ENCODE measurements at regions not wholly inside any gene's neighbourhood (a gene's known extent, or its start where the extent isn't known, plus 50 kb on each side); places are given as distances from the start of the nearest gene placed in this dataset.
A peak's percentile ranks its signal among the peaks of the same experiment; 100 is the strongest.

DNA sequence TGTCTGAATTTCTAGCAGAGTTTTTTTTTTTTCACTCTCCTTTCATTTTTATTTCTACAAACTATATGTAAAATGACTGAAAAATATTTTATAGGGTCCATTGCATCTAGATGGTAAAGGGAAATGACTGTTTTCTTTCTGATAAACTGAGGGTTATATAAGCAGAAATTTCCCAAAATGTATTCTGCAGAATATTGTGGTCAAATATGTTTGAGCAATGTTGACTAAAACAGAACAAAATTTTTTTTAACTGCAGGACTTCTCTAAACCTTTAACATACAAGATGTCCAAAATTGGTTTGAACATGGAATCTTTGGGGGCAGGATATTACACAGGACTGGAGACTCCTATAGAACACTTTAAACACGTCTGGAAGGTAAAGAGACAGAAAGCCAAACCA, 190.5 kb downstream of the TOMM20 start:
- Histone ChIP-seq H3K27ac (no peak overlapping the region), H3K36me3 (replicated peaks) (no peaks in the 10 kb centered on the region), H3K4me3 (ENCODE audit: low read depth, low read length) (no peak overlapping the region), H3K27me3 (replicated peaks) (no peaks in the 10 kb centered on the region)
- in situ Hi-C loops (cut with HindIII; ENCODE audit: low pct_ligation_motif_present, low sequenced_read_pairs): no loop called here
- DNase-seq: no peak
- TF ChIP-seq, protein P1, sequence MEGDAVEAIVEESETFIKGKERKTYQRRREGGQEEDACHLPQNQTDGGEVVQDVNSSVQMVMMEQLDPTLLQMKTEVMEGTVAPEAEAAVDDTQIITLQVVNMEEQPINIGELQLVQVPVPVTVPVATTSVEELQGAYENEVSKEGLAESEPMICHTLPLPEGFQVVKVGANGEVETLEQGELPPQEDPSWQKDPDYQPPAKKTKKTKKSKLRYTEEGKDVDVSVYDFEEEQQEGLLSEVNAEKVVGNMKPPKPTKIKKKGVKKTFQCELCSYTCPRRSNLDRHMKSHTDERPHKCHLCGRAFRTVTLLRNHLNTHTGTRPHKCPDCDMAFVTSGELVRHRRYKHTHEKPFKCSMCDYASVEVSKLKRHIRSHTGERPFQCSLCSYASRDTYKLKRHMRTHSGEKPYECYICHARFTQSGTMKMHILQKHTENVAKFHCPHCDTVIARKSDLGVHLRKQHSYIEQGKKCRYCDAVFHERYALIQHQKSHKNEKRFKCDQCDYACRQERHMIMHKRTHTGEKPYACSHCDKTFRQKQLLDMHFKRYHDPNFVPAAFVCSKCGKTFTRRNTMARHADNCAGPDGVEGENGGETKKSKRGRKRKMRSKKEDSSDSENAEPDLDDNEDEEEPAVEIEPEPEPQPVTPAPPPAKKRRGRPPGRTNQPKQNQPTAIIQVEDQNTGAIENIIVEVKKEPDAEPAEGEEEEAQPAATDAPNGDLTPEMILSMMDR (IDR thresholded peaks at IDR 0.05; ENCODE audit: low read depth, low read length, missing control alignments): no peak

DNA sequence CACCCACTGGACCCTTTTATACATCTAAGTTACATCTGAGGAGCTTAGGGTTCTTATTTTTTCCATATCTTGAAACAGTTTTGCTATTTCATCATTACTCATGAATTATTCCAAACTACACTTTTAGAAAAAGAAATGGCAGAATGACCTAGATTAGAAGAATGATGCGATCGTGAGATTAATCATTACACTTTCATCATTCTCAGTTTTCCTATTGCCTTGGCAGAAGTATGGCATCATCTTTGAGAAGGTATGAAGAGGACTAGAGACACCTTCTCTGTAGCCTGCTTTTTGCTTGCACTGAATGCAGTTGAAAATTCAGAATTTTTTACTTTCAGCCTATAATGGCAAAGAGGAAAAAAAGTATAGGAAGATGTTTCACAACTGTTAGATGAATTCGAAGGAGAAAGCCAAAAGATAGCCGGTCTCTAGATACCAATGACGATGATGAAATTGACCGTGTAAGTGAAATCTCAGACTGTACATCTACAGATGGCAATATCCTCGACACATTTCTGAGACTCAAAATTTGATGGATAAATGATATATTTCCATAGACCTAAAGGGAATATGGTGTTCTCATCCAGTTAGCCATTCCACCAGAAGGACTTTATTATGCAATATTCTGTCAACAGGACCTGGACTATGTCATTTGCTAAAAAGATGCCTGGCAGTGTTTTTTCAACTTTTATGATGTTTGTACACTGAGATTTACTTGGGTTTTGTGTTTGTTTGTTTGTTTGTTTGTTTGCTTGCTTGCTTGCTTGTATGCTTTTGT, 191.8 kb downstream of the TOMM20 start:
- Histone ChIP-seq H3K27ac (no peak overlapping the region), H3K36me3 (replicated peaks) (no peaks in the 10 kb centered on the region), H3K27me3 (replicated peaks) (no peaks in the 10 kb centered on the region), H3K4me3 (ENCODE audit: low read depth, low read length) (no peak overlapping the region)
- in situ Hi-C loops (cut with HindIII; ENCODE audit: low pct_ligation_motif_present, low sequenced_read_pairs): no loop called here
- no peak for DNase-seq
- TF ChIP-seq, protein P1 (IDR thresholded peaks at IDR 0.05; ENCODE audit: low read depth, low read length, missing control alignments): no peak

DNA sequence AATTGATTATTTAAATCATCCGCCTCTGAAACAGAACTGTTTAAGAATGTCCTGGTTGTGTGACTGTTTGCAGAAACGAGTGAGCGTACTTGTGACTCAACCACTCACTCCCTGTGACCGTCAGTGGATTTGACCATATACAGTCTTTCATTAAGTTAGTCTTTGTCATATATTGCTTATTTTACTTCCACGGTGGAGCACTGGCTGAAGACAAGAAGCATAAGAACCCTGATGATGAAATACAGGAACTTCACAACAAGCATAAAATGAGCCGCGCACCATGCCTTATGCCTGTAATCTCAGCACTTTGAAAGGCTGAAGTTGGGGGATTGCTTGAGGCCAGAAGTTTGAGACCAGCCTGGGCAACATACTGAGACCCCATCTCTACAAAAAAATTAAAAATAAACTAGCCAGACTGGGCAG, 194.0 kb downstream of the TOMM20 start:
- peak; percentile 80 for DNase-seq
- TF ChIP-seq, protein P1 (IDR thresholded peaks at IDR 0.05; ENCODE audit: low read depth, low read length, missing control alignments): no peak
- Histone ChIP-seq H3K4me3 (ENCODE audit: low read depth, low read length) (no peak overlapping the region), H3K27me3 (replicated peaks) (no peaks in the 10 kb centered on the region), H3K36me3 (replicated peaks) (no peaks in the 10 kb centered on the region), H3K27ac (peak overlapping the region; percentile 72)
- in situ Hi-C loops (cut with HindIII; ENCODE audit: low pct_ligation_motif_present, low sequenced_read_pairs): no loop called here

DNA sequence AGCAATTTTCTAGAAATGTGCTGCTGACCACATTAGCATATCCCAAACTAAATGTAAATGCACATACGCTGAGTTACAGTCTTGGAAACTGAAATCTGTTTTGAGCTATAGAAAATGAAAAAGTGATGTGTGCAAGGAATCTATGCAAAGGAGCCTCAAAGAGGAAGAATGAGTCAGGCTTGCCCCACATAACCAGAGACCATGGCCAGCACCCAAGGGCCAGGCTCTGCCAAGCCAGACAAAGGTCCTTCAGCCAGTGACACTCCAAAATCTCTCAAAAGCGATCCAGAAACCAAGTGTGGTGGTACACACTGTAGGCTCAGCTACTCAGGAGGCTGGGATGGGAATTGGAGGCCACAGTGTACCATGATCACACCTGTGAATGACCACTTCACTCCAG, 195.2 kb downstream of the TOMM20 start:
- peak; percentile 43 for DNase-seq
- TF ChIP-seq, protein P1 (IDR thresholded peaks at IDR 0.05; ENCODE audit: low read depth, low read length, missing control alignments): no peak
- Histone ChIP-seq H3K27ac (no peak overlapping the region), H3K4me3 (ENCODE audit: low read depth, low read length) (no peak overlapping the region), H3K36me3 (replicated peaks) (no peaks in the 10 kb centered on the region), H3K27me3 (replicated peaks) (no peaks in the 10 kb centered on the region)
- in situ Hi-C loops (cut with HindIII; ENCODE audit: low pct_ligation_motif_present, low sequenced_read_pairs): no loop called here

DNA sequence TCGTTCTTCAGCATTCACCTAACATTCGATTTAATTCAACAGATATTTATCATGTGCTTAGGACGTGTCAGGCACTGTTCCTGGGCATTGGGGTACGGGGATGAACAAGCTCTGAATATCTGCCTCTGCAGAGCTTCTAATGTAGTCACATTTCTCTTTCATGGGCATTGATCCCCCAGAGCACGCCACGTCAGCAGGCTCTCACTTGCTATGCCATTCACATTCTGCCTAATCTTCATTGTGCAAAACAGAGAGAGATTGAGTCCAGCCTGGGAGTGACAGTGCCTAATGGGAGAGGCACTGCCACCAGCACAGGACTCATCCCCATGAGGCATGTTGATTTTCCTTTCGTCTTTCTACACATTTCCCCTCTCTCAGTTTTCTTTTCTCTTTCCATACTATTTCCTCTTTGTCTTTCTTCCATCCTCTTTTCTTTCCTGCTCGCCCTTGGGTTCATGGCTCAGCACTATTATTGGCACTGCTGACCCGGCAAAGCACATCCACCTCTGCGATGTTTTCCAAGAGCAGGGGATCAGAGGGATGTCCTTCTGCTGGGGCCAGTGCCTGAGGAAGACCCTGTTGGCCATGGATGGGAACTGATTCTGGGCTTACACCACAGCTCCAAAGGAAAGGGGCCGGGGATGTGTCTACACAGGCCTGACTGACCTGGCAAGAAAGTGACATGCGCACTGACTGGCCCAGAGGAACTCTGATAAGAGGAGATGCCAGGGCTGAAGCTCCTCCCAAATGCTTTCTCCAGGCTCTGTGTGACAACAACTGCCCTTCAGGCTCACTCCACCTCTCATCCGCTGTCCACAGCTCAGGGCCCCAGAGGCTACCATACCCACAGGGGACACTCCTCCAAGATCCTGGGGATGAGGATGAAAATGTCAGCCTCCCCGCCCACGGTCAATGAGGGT, 195.9 kb downstream of the TOMM20 start:
- H3K36me3 ChIP-seq (replicated peaks): no peaks in the 10 kb centered on the region
- TF ChIP-seq, protein P1 (IDR thresholded peaks at IDR 0.05; ENCODE audit: low read depth, low read length, missing control alignments): no peak
- H3K4me3 ChIP-seq (ENCODE audit: low read depth, low read length): no peak overlapping the region
- no peak overlapping the region for H3K27ac ChIP-seq
- in situ Hi-C loops (cut with HindIII; ENCODE audit: low pct_ligation_motif_present, low sequenced_read_pairs): no loop called here
- DNase-seq: no peak
- H3K27me3 ChIP-seq (replicated peaks): no peaks in the 10 kb centered on the region

Data from brain microvascular endothelial cell (primary cell).